GM13976 (cell line): ENCODE measurements at regions not wholly inside any gene's neighbourhood (a gene's known extent, or its start where the extent isn't known, plus 50 kb on each side); places are given as distances from the start of the nearest gene placed in this dataset.

Source experiments
- DNase-seq: peaks from one replicate; pipeline ENCODE4 v3.0.0; 2012; ENCODE audit warnings: low spot score
- in situ Hi-C: fragments of 300-500 bp; cut with MboI; formaldehyde crosslinking; loops from one replicate; pipeline ENCODE4 v1.12.0; 2022; ENCODE audit warnings: low sequenced_read_pairs, mixed read lengths, inconsistent platforms; ENCODE audit not compliant: unreplicated experiment
- TF ChIP-seq, protein P1 (sequence below): IDR thresholded peaks from 2 replicates; pipeline ENCODE4 v1.5.1; 2012; ENCODE audit warnings: borderline replicate concordance, mild to moderate bottlenecking; ENCODE audit not compliant: insufficient read depth; ENCODE audit errors: extremely low read depth, missing control alignments, control extremely low read depth

DNA sequence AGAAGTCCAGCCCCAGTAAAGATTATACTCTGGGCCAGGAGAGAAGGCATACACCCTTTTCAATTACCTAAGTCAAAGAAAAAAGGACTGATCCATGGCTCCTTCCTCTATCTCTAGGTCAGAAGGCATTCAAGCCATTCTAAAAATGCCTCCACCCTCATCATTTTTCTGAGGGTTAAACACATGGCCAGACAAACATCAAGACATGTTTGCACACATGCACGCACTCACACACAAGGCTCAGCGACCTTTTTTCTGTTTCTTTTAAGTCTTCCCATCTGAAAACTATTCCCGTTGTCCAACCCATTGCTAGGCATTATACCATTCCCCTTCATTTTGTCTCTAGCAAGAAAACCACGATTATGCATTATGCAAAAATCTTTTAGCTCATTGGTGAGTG is 126.6 kb downstream of the EN1 start:
- no peak for DNase-seq
- TF ChIP-seq, protein P1, sequence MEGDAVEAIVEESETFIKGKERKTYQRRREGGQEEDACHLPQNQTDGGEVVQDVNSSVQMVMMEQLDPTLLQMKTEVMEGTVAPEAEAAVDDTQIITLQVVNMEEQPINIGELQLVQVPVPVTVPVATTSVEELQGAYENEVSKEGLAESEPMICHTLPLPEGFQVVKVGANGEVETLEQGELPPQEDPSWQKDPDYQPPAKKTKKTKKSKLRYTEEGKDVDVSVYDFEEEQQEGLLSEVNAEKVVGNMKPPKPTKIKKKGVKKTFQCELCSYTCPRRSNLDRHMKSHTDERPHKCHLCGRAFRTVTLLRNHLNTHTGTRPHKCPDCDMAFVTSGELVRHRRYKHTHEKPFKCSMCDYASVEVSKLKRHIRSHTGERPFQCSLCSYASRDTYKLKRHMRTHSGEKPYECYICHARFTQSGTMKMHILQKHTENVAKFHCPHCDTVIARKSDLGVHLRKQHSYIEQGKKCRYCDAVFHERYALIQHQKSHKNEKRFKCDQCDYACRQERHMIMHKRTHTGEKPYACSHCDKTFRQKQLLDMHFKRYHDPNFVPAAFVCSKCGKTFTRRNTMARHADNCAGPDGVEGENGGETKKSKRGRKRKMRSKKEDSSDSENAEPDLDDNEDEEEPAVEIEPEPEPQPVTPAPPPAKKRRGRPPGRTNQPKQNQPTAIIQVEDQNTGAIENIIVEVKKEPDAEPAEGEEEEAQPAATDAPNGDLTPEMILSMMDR: no peak
- in situ Hi-C loops: no loop called here

DNA sequence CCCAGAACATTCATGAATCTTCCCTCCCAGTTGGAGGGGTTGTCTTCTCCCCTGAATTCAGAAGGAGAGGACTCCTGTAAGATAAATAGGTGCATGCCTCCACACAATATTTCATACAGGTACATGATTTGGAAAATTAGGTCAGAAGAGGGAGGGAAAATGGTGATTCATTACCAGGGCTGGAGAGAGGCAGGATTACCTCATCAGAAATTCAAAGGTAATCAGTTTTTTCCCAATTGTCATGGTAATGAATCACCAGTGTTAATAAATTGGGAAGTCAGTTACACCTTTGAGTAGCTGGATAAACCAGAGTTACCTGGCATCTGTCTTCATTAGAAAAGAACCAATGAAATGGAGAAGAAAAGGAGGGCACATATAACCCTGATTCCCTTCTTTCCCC is 128.5 kb downstream of the EN1 start:
- no peak for DNase-seq
- in situ Hi-C loops: no loop called here
- TF ChIP-seq, protein P1: no peak

DNA sequence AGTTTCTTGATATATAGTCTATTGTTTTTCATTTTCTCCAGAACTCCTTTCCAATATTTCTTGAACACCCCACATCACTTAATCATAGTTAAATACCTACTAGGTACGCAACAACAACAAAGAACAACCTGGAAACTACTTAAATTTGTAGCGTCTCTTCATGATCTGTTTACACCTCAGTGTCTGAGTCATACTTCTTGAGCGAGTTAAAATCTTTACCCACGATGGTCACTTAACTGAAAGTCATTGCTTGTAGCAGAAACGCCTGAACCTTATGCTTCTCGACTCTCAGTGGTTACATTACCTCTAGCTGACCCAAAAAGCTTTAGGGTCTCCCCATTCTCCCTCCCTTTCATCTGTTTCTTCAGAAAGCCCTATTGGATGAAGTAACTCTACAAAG is 131.3 kb downstream of the EN1 start:
- TF ChIP-seq, protein P1: no peak
- no peak for DNase-seq
- in situ Hi-C loops: no loop called here

DNA sequence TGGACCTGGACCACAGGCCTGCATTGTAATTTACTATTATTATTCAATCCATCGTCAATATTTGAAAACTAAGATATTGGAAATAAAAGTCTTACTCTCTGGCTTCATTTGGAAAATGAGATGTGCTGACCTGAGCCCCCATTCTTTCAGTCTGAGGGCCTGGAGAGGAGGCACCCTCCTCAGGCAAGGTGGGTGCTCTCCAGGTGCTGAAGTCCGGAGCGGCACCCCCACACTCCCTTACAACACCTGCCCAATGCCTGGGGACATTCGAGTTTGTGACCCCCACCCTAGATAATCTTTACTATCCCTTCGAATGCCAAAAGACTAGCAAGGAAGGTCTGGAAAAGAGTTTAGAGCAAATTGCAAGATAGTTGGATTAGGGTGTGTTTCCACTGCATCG is 133.3 kb downstream of the EN1 start:
- in situ Hi-C loops: no loop called here
- TF ChIP-seq, protein P1: no peak
- DNase-seq: no peak

DNA sequence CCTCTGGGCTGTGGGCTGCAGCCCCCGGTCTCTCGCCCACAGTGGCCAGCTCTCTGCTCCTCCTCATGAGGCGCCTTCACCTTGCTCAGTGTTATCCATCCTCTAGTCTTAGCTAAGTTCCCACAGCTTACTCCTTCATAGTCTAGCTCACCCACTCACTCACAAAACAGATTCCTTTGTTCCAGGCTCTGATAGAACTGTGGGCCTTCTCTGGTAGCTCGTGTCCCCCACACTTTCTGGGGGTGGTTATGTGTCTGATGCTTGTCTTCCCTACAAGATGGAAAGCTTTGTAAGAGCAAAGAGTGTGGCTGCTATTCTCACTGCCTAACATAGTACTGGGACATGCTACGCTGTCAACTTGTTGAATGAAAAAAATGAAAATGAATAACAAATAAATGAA is 135.8 kb downstream of the EN1 start:
- TF ChIP-seq, protein P1: no peak
- in situ Hi-C loops: no loop called here
- no peak for DNase-seq

DNA sequence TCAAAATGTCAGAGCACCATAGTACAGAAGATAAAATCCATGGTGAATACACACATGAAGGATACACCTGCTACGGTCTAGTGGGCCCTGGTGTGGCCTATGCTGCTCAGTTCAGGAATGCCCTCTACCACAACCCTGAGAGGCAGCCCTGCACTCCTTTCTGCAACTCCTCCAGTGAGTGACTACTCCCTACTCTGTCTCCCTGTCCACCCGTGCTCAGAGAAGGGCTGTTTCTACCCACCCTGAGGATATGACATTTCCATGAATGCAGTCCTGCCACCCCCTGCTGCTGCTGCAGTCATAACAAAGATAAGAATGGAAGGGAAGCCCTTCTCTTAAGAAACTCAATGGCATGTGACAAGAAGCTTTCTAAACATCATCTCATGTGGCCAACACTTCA is 137.0 kb downstream of the EN1 start:
- no peak for DNase-seq
- in situ Hi-C loops: no loop called here
- TF ChIP-seq, protein P1: no peak

DNA sequence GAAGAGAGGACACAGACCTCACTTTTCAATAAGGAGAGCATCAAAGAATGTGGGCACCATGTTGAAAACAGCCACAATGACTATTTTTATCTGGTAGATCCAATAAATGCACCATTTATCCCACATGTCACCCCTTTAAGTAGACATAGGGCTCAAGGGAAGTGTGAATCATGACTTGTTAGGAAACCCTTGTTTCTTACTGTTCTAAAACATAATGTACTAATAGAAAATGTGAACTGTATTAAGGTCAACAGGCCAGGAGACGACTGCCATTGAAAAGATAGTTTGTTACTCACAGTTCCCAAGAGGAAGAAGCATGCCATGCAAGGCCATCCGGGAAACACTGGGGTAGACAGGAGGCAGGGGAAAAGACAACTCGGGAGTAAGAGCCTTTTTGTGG is 137.7 kb downstream of the EN1 start:
- TF ChIP-seq, protein P1: no peak
- DNase-seq: no peak
- in situ Hi-C loops: no loop called here
